ENCODE measurements at regions not wholly inside any gene's neighbourhood (a gene's known extent, or its start where the extent isn't known, plus 50 kb on each side); places are given as distances from the start of the nearest gene placed in this dataset.

- Histone ChIP-seq H3K36me3 (ENCODE audit: insufficient read depth, low read length) (no peaks in the 10 kb centered on the region), H3K4me3 (ENCODE audit: low read length) (no peak overlapping the region), H3K4me2 (ENCODE audit: low read length) (no peak overlapping the region), H3K9me3 (replicated peaks; ENCODE audit: low read length) (peaks cover 6% of the 10 kb centered on the region), H3K4me1 (ENCODE audit: control insufficient read depth, insufficient read depth, low read length) (no peaks in the 10 kb centered on the region), H3K27me3 (ENCODE audit: control insufficient read depth, insufficient read depth, low read length) (no peaks in the 10 kb centered on the region), H3K9ac (ENCODE audit: low read depth, low read length) (no peak overlapping the region)
Observed at GRCh38 chr2:57523304-57523703, 523.3 kb upstream of the VRK2 start.

GRCh38 chr2:57527685-57528084 lies 518.9 kb upstream of the VRK2 start:
- peaks cover 2% of the 10 kb centered on the region for H3K9me3 ChIP-seq (replicated peaks; ENCODE audit: low read length)
- H3K4me3 ChIP-seq (ENCODE audit: low read length): no peak overlapping the region
- no peaks in the 10 kb centered on the region for H3K27me3 ChIP-seq (ENCODE audit: control insufficient read depth, insufficient read depth, low read length)
- no peaks in the 10 kb centered on the region for H3K36me3 ChIP-seq (ENCODE audit: insufficient read depth, low read length)
- no peaks in the 10 kb centered on the region for H3K4me1 ChIP-seq (ENCODE audit: control insufficient read depth, insufficient read depth, low read length)
- H3K9ac ChIP-seq (ENCODE audit: low read depth, low read length): no peak overlapping the region
- no peak overlapping the region for H3K4me2 ChIP-seq (ENCODE audit: low read length)

- no peaks in the 10 kb centered on the region for H3K36me3 ChIP-seq (ENCODE audit: insufficient read depth, low read length)
- H3K4me3 ChIP-seq (ENCODE audit: low read length): no peak overlapping the region
- no peaks in the 10 kb centered on the region for H3K4me1 ChIP-seq (ENCODE audit: control insufficient read depth, insufficient read depth, low read length)
- H3K9ac ChIP-seq (ENCODE audit: low read depth, low read length): no peak overlapping the region
- no peaks in the 10 kb centered on the region for H3K27me3 ChIP-seq (ENCODE audit: control insufficient read depth, insufficient read depth, low read length)
- no peak overlapping the region for H3K4me2 ChIP-seq (ENCODE audit: low read length)
- peaks cover 2% of the 10 kb centered on the region for H3K9me3 ChIP-seq (replicated peaks; ENCODE audit: low read length)
Observed at GRCh38 chr2:57528499-57528898, 518.1 kb upstream of the VRK2 start.

DNA sequence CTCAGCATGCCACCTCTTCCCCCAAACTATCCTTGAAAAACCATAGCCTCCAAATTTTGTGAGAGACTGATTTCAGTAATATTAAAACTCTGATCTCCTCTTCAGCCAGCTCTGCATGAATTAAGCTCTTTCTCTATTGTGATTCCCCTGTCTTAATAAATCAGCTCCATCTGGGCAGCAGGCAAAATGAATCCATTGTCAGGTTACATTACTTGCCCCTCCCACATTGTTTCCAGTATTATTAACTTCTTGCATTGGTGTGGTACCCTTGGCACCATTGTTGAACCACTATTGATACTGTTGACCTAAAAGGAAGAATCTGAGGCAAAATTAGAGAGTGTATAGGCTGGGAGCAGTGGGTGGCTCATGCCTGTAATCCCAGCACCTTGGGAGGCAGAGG lies 512.2 kb upstream of the VRK2 start:
- no peaks in the 10 kb centered on the region for H3K36me3 ChIP-seq (ENCODE audit: insufficient read depth, low read length)
- no peak overlapping the region for H3K4me3 ChIP-seq (ENCODE audit: low read length)
- H3K4me1 ChIP-seq (ENCODE audit: control insufficient read depth, insufficient read depth, low read length): no peaks in the 10 kb centered on the region
- H3K9ac ChIP-seq (ENCODE audit: low read depth, low read length): no peak overlapping the region
- H3K4me2 ChIP-seq (ENCODE audit: low read length): no peak overlapping the region
- no peaks in the 10 kb centered on the region for H3K9me3 ChIP-seq (replicated peaks; ENCODE audit: low read length)
- no peaks in the 10 kb centered on the region for H3K27me3 ChIP-seq (ENCODE audit: control insufficient read depth, insufficient read depth, low read length)

GRCh38 chr2:57536535-57537231 lies 509.9 kb upstream of the VRK2 start:
- H3K27me3 ChIP-seq (ENCODE audit: control insufficient read depth, insufficient read depth, low read length): no peaks in the 10 kb centered on the region
- no peaks in the 10 kb centered on the region for H3K4me1 ChIP-seq (ENCODE audit: control insufficient read depth, insufficient read depth, low read length)
- H3K9me3 ChIP-seq (replicated peaks; ENCODE audit: low read length): no peaks in the 10 kb centered on the region
- no peaks in the 10 kb centered on the region for H3K36me3 ChIP-seq (ENCODE audit: insufficient read depth, low read length)
- H3K4me2 ChIP-seq (ENCODE audit: low read length): no peak overlapping the region
- no peak overlapping the region for H3K4me3 ChIP-seq (ENCODE audit: low read length)
- H3K9ac ChIP-seq (ENCODE audit: low read depth, low read length): no peak overlapping the region

DNA sequence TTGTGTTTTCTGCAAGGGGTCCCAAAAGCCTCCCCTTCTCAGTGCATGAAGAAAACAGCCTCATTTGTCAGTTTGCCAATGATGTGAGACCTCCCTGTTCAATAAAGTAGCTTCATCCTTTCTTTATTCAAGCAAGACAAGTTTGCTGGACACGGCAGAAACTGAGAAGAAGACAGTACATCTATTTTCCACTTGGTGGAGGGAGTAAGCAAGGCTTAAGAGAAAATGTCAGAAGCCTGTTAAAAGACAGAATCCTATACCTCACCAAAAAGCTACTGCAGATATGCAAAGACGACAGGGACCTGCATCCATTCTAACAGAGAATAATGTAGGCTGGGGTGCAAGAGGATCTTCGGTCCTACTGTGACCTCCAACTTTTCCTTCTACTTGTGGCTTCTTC lies 506.8 kb upstream of the VRK2 start:
- H3K4me3 ChIP-seq (ENCODE audit: low read length): no peak overlapping the region
- no peaks in the 10 kb centered on the region for H3K27me3 ChIP-seq (ENCODE audit: control insufficient read depth, insufficient read depth, low read length)
- H3K4me2 ChIP-seq (ENCODE audit: low read length): no peak overlapping the region
- no peaks in the 10 kb centered on the region for H3K4me1 ChIP-seq (ENCODE audit: control insufficient read depth, insufficient read depth, low read length)
- H3K9ac ChIP-seq (ENCODE audit: low read depth, low read length): no peak overlapping the region
- no peaks in the 10 kb centered on the region for H3K9me3 ChIP-seq (replicated peaks; ENCODE audit: low read length)
- no peaks in the 10 kb centered on the region for H3K36me3 ChIP-seq (ENCODE audit: insufficient read depth, low read length)

DNA sequence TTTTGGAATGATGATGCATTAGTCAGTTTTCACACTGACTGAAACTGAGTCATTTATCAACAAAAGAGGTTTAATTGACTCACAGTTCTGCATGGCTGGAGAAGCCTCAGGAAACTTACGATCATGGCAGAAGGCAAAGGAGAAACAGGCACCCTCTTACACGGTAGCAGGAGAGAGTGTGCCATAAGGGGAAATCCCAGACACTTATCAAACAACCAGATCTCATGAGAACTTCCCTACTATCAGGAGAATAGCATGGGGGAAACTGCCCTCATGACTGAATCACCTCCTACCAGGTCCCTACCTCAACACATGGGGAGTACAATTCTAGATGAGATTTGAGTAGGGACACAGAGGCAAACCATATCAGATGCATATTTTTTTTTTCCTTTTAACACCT lies 504.5 kb upstream of the VRK2 start:
- peaks cover 13% of the 10 kb centered on the region for H3K27me3 ChIP-seq (ENCODE audit: control insufficient read depth, insufficient read depth, low read length)
- H3K9ac ChIP-seq (ENCODE audit: low read depth, low read length): no peak overlapping the region
- H3K36me3 ChIP-seq (ENCODE audit: insufficient read depth, low read length): no peaks in the 10 kb centered on the region
- no peak overlapping the region for H3K4me3 ChIP-seq (ENCODE audit: low read length)
- H3K4me2 ChIP-seq (ENCODE audit: low read length): no peak overlapping the region
- no peaks in the 10 kb centered on the region for H3K4me1 ChIP-seq (ENCODE audit: control insufficient read depth, insufficient read depth, low read length)
- no peaks in the 10 kb centered on the region for H3K9me3 ChIP-seq (replicated peaks; ENCODE audit: low read length)

GRCh38 chr2:57543211-57543610 lies 503.4 kb upstream of the VRK2 start:
- H3K4me1 ChIP-seq (ENCODE audit: control insufficient read depth, insufficient read depth, low read length): no peaks in the 10 kb centered on the region
- no peaks in the 10 kb centered on the region for H3K9me3 ChIP-seq (replicated peaks; ENCODE audit: low read length)
- H3K4me2 ChIP-seq (ENCODE audit: low read length): no peak overlapping the region

GRCh38 chr2:57544624-57545023 lies 502.0 kb upstream of the VRK2 start:
- Histone ChIP-seq H3K36me3 (ENCODE audit: insufficient read depth, low read length) (no peaks in the 10 kb centered on the region), H3K9ac (ENCODE audit: low read depth, low read length) (no peak overlapping the region), H3K27me3 (ENCODE audit: control insufficient read depth, insufficient read depth, low read length) (peaks cover 13% of the 10 kb centered on the region), H3K4me1 (ENCODE audit: control insufficient read depth, insufficient read depth, low read length) (no peaks in the 10 kb centered on the region), H3K4me3 (ENCODE audit: low read length) (no peak overlapping the region), H3K4me2 (ENCODE audit: low read length) (no peak overlapping the region), H3K9me3 (replicated peaks; ENCODE audit: low read length) (no peaks in the 10 kb centered on the region)

More at GRCh38 chr2:57543211-57543610, 503.4 kb upstream of the VRK2 start:
- Histone ChIP-seq H3K9ac (ENCODE audit: low read depth, low read length) (no peak overlapping the region), H3K27me3 (ENCODE audit: control insufficient read depth, insufficient read depth, low read length) (peaks cover 13% of the 10 kb centered on the region), H3K36me3 (ENCODE audit: insufficient read depth, low read length) (no peaks in the 10 kb centered on the region), H3K4me3 (ENCODE audit: low read length) (no peak overlapping the region)

DNA sequence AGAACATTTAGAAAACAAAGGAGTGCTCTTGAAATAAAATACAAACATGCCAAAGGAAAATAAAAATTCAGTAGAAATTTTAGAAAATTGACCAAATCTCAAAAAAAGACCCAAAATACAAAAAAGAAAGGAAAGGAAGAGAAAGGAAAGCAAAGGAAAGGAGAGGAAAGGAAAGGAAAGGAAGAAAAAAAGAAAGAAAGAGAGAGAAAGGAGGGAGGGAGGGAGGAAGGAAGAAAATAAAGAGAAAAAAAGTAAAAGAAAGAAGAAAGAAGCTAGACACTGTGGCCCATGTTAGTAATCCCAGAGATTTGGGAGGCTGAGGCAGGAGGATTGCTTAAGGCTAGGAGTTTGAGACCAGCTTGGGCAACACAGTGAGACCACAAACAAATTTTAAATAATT lies 500.1 kb upstream of the VRK2 start:
- H3K36me3 ChIP-seq (ENCODE audit: insufficient read depth, low read length): no peaks in the 10 kb centered on the region
- no peaks in the 10 kb centered on the region for H3K9me3 ChIP-seq (replicated peaks; ENCODE audit: low read length)
- no peak overlapping the region for H3K9ac ChIP-seq (ENCODE audit: low read depth, low read length)
- no peak overlapping the region for H3K4me2 ChIP-seq (ENCODE audit: low read length)
- H3K27me3 ChIP-seq (ENCODE audit: control insufficient read depth, insufficient read depth, low read length): peaks cover 13% of the 10 kb centered on the region
- H3K4me1 ChIP-seq (ENCODE audit: control insufficient read depth, insufficient read depth, low read length): no peaks in the 10 kb centered on the region
- H3K4me3 ChIP-seq (ENCODE audit: low read length): no peak overlapping the region

DNA sequence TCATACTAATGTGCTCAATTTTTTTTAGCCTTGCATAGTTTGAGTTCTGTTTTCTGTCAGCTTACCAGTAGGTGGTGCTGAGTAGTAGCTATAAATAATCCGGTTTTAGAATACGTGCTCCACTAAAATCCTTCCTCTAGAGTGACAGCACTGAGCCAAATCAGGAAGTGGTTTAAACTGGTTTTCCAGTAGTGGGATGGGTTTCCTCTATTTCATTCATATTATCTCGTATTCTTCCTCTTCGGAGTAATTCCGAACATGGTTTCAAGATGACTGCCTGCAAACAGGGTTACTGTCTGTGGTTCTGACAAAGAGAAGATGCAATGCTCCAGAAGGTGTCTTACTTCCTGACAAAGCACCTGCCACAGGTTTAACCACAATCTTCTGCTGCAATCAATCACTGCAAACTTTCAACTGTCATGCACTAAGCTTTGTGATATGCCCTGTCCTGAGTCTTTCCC lies 496.9 kb upstream of the VRK2 start:
- H3K9ac ChIP-seq (ENCODE audit: low read depth, low read length): no peak overlapping the region
- no peak overlapping the region for H3K4me3 ChIP-seq (ENCODE audit: low read length)
- H3K4me2 ChIP-seq (ENCODE audit: low read length): no peak overlapping the region

DNA sequence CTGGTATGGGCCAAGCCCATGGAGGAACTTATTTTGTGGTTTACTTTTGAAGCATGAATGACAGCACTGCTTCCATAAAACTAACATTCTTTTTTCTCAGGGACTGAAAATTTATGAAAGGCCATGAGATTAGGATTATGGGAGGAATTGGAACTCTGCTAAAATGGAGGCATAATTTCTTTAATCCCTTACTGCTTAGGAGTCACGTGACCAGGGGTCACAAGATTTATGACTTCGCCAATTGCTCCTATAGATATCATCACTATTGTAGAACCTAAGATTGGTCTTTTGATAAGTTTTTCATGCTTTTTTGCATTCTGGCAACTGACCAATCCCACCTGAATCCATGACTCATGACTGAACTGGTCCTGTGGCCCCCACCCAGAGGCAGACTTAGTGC lies 495.7 kb upstream of the VRK2 start:
- H3K9me3 ChIP-seq (replicated peaks; ENCODE audit: low read length): no peaks in the 10 kb centered on the region

More for the DNA sequence above, 496.9 kb upstream of the VRK2 start:
- H3K9me3 ChIP-seq (replicated peaks; ENCODE audit: low read length): no peaks in the 10 kb centered on the region
- H3K36me3 ChIP-seq (ENCODE audit: insufficient read depth, low read length): no peaks in the 10 kb centered on the region
- H3K4me1 ChIP-seq (ENCODE audit: control insufficient read depth, insufficient read depth, low read length): no peaks in the 10 kb centered on the region
- peaks cover 13% of the 10 kb centered on the region for H3K27me3 ChIP-seq (ENCODE audit: control insufficient read depth, insufficient read depth, low read length)

More for the DNA sequence above, 495.7 kb upstream of the VRK2 start:
- no peak overlapping the region for H3K9ac ChIP-seq (ENCODE audit: low read depth, low read length)
- H3K36me3 ChIP-seq (ENCODE audit: insufficient read depth, low read length): no peaks in the 10 kb centered on the region
- no peak overlapping the region for H3K4me3 ChIP-seq (ENCODE audit: low read length)
- H3K27me3 ChIP-seq (ENCODE audit: control insufficient read depth, insufficient read depth, low read length): peaks cover 3% of the 10 kb centered on the region
- no peak overlapping the region for H3K4me2 ChIP-seq (ENCODE audit: low read length)
- no peaks in the 10 kb centered on the region for H3K4me1 ChIP-seq (ENCODE audit: control insufficient read depth, insufficient read depth, low read length)
